Trophoblast cell (in vitro differentiated cells and primary cell): ENCODE measurements at regions not wholly inside any gene's neighbourhood (a gene's known extent, or its start where the extent isn't known, plus 50 kb on each side); places are given as distances from the start of the nearest gene placed in this dataset.

Experiments
- DNase-seq, 2 donors: peaks; one replicate each; pipeline ENCODE4 v3.0.0-alpha.2; 2016
- H2AFZ ChIP-seq: 2 replicates; pipeline ENCODE4 v1.6.1; 2013; ENCODE audit warnings: low read length, moderate library complexity, mild to moderate bottlenecking; ENCODE audit not compliant: insufficient read depth, poor library complexity
- H2AK5ac ChIP-seq: 2 replicates; pipeline ENCODE4 v1.6.1; 2013; ENCODE audit warnings: mild to moderate bottlenecking, low read length
- H2BK120ac ChIP-seq: 2 replicates; pipeline ENCODE4 v1.6.1; 2013; ENCODE audit warnings: low read length, mild to moderate bottlenecking, moderate library complexity; ENCODE audit not compliant: insufficient read depth, poor library complexity
- H2BK12ac ChIP-seq: 2 replicates; pipeline ENCODE4 v1.6.1; 2013; ENCODE audit warnings: mild to moderate bottlenecking, low read length, moderate library complexity
- H2BK5ac ChIP-seq: 2 replicates; pipeline ENCODE4 v1.6.1; 2013; ENCODE audit warnings: low read length, low read depth, moderate library complexity, mild to moderate bottlenecking; ENCODE audit not compliant: poor library complexity
- H3K14ac ChIP-seq: 2 replicates; pipeline ENCODE4 v1.6.1; 2013; ENCODE audit warnings: mild to moderate bottlenecking, low read length
- H3K18ac ChIP-seq: 2 replicates; pipeline ENCODE4 v1.6.1; 2013; ENCODE audit warnings: mild to moderate bottlenecking, low read length
- H3K23ac ChIP-seq: 2 replicates; pipeline ENCODE4 v1.6.1; 2013; ENCODE audit warnings: low read length
- H3K27ac ChIP-seq: 2 replicates; pipeline ENCODE4 v1.5.1; 2013; ENCODE audit warnings: low read depth, mild to moderate bottlenecking, inconsistent platforms, low read length, moderate library complexity
- H3K27me3 ChIP-seq: 2 replicates; pipeline ENCODE4 v1.6.1; 2013; ENCODE audit warnings: inconsistent platforms, mild to moderate bottlenecking, low read length, moderate library complexity; ENCODE audit not compliant: insufficient read depth
- H3K36me3 ChIP-seq, 2 experiments: 1 replicate in 1 of 2; 2 replicates in 1 of 2; pipeline ENCODE4 v1.6.1; 2013; ENCODE audit warnings: low read length in 2 of 2, mild to moderate bottlenecking in 2 of 2, moderate library complexity in 1 of 2; ENCODE audit not compliant: insufficient read depth in 2 of 2, control insufficient read depth in 1 of 2
- H3K4ac ChIP-seq: 2 replicates; pipeline ENCODE4 v1.6.1; 2013; ENCODE audit warnings: low read depth, mild to moderate bottlenecking, low read length, moderate library complexity
- H3K4me1 ChIP-seq, 2 experiments: 1 replicate in 1 of 2; 2 replicates in 1 of 2; pipeline ENCODE4 v1.6.1; 2013; ENCODE audit warnings: low read length in 2 of 2, mild to moderate bottlenecking in 2 of 2, moderate library complexity in 1 of 2; ENCODE audit not compliant: insufficient read depth in 2 of 2, control insufficient read depth in 1 of 2
- H3K4me2 ChIP-seq: 2 replicates; pipeline ENCODE4 v1.6.1; 2013; ENCODE audit warnings: inconsistent platforms, mild to moderate bottlenecking, low read length, moderate library complexity
- H3K4me3 ChIP-seq: 2 replicates; pipeline ENCODE4 v1.5.1; 2013; ENCODE audit warnings: mild to moderate bottlenecking, low read depth, low read length, inconsistent platforms
- H3K79me1 ChIP-seq: one replicate; pipeline ENCODE4 v1.6.1; 2013; ENCODE audit warnings: low read length
- H3K79me2 ChIP-seq: 2 replicates; pipeline ENCODE4 v1.6.1; 2013; ENCODE audit warnings: low read length, mild to moderate bottlenecking; ENCODE audit not compliant: control insufficient read depth, insufficient read depth, poor library complexity
- H3K9ac ChIP-seq: 2 replicates; pipeline ENCODE4 v1.6.1; 2013; ENCODE audit warnings: mild to moderate bottlenecking, low read length
- H3K9me3 ChIP-seq: 2 replicates; pipeline ENCODE4 v1.6.1; 2013; ENCODE audit warnings: low read depth, mild to moderate bottlenecking, control low read depth, inconsistent platforms, low read length; ENCODE audit not compliant: insufficient read depth
- H4K12ac ChIP-seq: 2 replicates; pipeline ENCODE4 v1.6.1; 2013; ENCODE audit warnings: low read depth, mild to moderate bottlenecking, low read length, moderate library complexity
- H4K8ac ChIP-seq: 2 replicates; pipeline ENCODE4 v1.6.1; 2013; ENCODE audit warnings: low read depth, mild to moderate bottlenecking, low read length, moderate library complexity
- H4K91ac ChIP-seq: one replicate; pipeline ENCODE4 v1.6.1; 2013; ENCODE audit warnings: low read depth, mild to moderate bottlenecking, low read length, moderate library complexity
- WGBS: extraction: QIAGEN DNeasy Blood & Tissue Kit; methylation state at CpG from one replicate; pipeline ENCODE4 v1.1.7; 2013; ENCODE audit warnings: missing lambda C conversion rate; ENCODE audit not compliant: insufficient read length, insufficient coverage; ENCODE audit errors: extremely low coverage; 5-methylcytosine and 5-hydroxymethylcytosine counted together

- H3K79me1 ChIP-seq, result no peaks in the 10 kb centered on the region
- H3K23ac ChIP-seq, result no peak overlapping the region
- no peak overlapping the region for H3K4me3 ChIP-seq
- no peak overlapping the region for H3K9ac ChIP-seq
- H3K4me2 ChIP-seq, result no peak overlapping the region
- H4K8ac ChIP-seq, result no peak overlapping the region
- no peak overlapping the region for H4K12ac ChIP-seq
- no peak for DNase-seq
- H3K4me1 ChIP-seq, result no peaks in the 10 kb centered on the region
- no peak overlapping the region for H2AFZ ChIP-seq
- H4K91ac ChIP-seq, result no peak overlapping the region
- H2BK12ac ChIP-seq, result no peak overlapping the region
- H3K79me2 ChIP-seq, result no peaks in the 10 kb centered on the region
- no peaks in the 10 kb centered on the region for H3K9me3 ChIP-seq
- no peaks in the 10 kb centered on the region for H3K27me3 ChIP-seq
- H2BK5ac ChIP-seq, result no peak overlapping the region
- WGBS, result no CpG with 5 or more reads among the region's 6 CpGs
- no peak overlapping the region for H3K18ac ChIP-seq
- no peak overlapping the region for H3K4ac ChIP-seq
- no peaks in the 10 kb centered on the region for H3K36me3 ChIP-seq
- H2BK120ac ChIP-seq, result no peak overlapping the region
- H3K27ac ChIP-seq, result no peak overlapping the region
- H2AK5ac ChIP-seq, result no peak overlapping the region
- no peak overlapping the region for H3K14ac ChIP-seq
These were observed 51.0 kb upstream of the SH3GL3 start for GRCh38 chr15:83396101-83396500.
